CD4-positive, alpha-beta T cell (primary cell): ENCODE measurements at regions not wholly inside any gene's neighbourhood (a gene's known extent, or its start where the extent isn't known, plus 50 kb on each side); places are given as distances from the start of the nearest gene placed in this dataset.
"Not testable (repeated sequence)": the region's sequence is repeated elsewhere in the genome, so short reads cannot be mapped to it uniquely, and the experiment has no call there.

Experiments used
- ATAC-seq: fragments of 200-7000 bp; cut with Tn5 transposase; one replicate; pipeline ENCODE4 v1.10.0; 2022; ENCODE audit warnings: mild to moderate bottlenecking; ENCODE audit not compliant: poor library complexity
- CTCF ChIA-PET: fragments of 350-600 bp; sonication (Branson Sonifier 250); formaldehyde crosslinking; loops from one replicate; lab custom pipeline; 2021; ENCODE audit warnings: antibody characterized with exemption, inconsistent platforms; lab: Charles Lee
- POLR2A ChIA-PET: fragments of 350-600 bp; sonication (Branson Sonifier 250); formaldehyde crosslinking; loops from one replicate; lab custom pipeline; 2021; ENCODE audit warnings: antibody characterized with exemption, inconsistent platforms; lab: Charles Lee
- DNase-seq, 14 experiments: peaks; one replicate each; pipeline ENCODE4 v3.0.0-alpha.2; 2013 to 2020; ENCODE audit warnings: mixed read lengths in 2 of 14
- H3K27ac ChIP-seq, 2 donors: one replicate each; pipeline versions ENCODE4 v1.5.1 to v1.7.0; 2013; ENCODE audit warnings: low read length in 2 of 2, low read depth in 1 of 2, mild to moderate bottlenecking in 1 of 2
- H3K27me3 ChIP-seq, 2 experiments: 1 replicate in 1 of 2; 2 replicates in 1 of 2; pipeline versions ENCODE4 v1.6.1 to v1.7.0; 2013; ENCODE audit warnings: low read length in 2 of 2, control low read depth in 1 of 2, mild to moderate bottlenecking in 1 of 2, moderate library complexity in 1 of 2; ENCODE audit not compliant: insufficient read depth in 2 of 2, control insufficient read depth in 1 of 2
- H3K36me3 ChIP-seq: one replicate; pipeline ENCODE4 v1.6.1; 2013; ENCODE audit warnings: low read length, control low read depth; ENCODE audit not compliant: insufficient read depth
- H3K4me1 ChIP-seq: one replicate; pipeline ENCODE4 v1.6.1; 2013; ENCODE audit warnings: low read length, control low read depth; ENCODE audit not compliant: insufficient read depth
- H3K4me3 ChIP-seq: one replicate; pipeline ENCODE4 v1.5.1; 2013; ENCODE audit warnings: mild to moderate bottlenecking, low read length, moderate library complexity
- H3K9me3 ChIP-seq, 2 experiments: 1 replicate in 1 of 2; 2 replicates in 1 of 2; pipeline versions ENCODE4 v1.6.1 to v1.7.0; 2013; ENCODE audit warnings: low read length in 2 of 2, mild to moderate bottlenecking in 2 of 2, control low read depth in 1 of 2, moderate library complexity in 1 of 2; ENCODE audit not compliant: control insufficient read depth in 1 of 2, insufficient read depth in 1 of 2
- H3K27ac Mint-ChIP-seq: one replicate; pipeline ENCODE4 v1.8.0; 2020; ENCODE audit warnings: mixed read lengths
- H3K27me3 Mint-ChIP-seq: one replicate; pipeline ENCODE4 v1.8.0; 2021; ENCODE audit warnings: mixed read lengths
- H3K36me3 Mint-ChIP-seq: one replicate; pipeline ENCODE4 v1.8.0; 2021; ENCODE audit warnings: low read depth, mixed read lengths
- H3K4me1 Mint-ChIP-seq: one replicate; pipeline ENCODE4 v1.8.0; 2021; ENCODE audit warnings: low read depth, mixed read lengths
- H3K4me3 Mint-ChIP-seq: one replicate; pipeline ENCODE4 v1.8.0; 2020; ENCODE audit warnings: mild to moderate bottlenecking, mixed read lengths
- H3K9me3 Mint-ChIP-seq: one replicate; pipeline ENCODE4 v1.8.0; 2020; ENCODE audit warnings: mixed read lengths
- intact Hi-C, 2 experiments: fragments of 100-400 bp; cut with DNase I in 1 of 2; cut with micrococcal nuclease in 1 of 2; formaldehyde crosslinking; loops; one replicate each; pipeline versions ENCODE4 v1.15.1 to v1.9.0; 2023 to 2025; cut with DNase I, micrococcal nuclease
- TF ChIP-seq, protein P1 (sequence below): fragments of 200-600 bp; IDR thresholded peaks from one replicate; pipeline ENCODE4 v1.8.0; 2022; ENCODE audit warnings: antibody characterized with exemption, mild to moderate bottlenecking

DNA sequence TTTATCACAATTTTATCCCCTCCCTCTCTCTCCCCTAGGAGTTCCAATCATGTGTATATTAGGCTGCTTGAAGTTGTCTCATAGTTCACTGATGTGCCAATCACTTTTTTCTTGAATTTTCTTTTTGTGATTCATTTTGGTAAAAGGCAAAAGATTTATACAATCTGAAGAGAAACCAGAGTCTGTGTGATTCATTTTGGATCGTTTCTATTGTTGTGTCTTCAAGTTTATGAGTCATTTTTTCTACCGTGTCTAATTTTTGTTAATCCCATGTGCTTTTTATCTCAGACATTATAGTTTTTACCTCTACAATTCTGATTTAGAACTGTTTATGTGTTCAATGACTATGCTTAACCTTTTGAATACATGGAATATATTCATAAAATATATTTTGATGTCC, 483.9 kb upstream of the AUTS2 start:
- TF ChIP-seq, protein P1, sequence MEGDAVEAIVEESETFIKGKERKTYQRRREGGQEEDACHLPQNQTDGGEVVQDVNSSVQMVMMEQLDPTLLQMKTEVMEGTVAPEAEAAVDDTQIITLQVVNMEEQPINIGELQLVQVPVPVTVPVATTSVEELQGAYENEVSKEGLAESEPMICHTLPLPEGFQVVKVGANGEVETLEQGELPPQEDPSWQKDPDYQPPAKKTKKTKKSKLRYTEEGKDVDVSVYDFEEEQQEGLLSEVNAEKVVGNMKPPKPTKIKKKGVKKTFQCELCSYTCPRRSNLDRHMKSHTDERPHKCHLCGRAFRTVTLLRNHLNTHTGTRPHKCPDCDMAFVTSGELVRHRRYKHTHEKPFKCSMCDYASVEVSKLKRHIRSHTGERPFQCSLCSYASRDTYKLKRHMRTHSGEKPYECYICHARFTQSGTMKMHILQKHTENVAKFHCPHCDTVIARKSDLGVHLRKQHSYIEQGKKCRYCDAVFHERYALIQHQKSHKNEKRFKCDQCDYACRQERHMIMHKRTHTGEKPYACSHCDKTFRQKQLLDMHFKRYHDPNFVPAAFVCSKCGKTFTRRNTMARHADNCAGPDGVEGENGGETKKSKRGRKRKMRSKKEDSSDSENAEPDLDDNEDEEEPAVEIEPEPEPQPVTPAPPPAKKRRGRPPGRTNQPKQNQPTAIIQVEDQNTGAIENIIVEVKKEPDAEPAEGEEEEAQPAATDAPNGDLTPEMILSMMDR = no peak
- ChIA-PET POLR2A (no interaction called here), CTCF (no interaction called here)
- Mint-ChIP-seq H3K4me1 (no peaks in the 10 kb centered on the region), H3K27me3 (no peaks in the 10 kb centered on the region), H3K4me3 (no peak overlapping the region), H3K9me3 (no peaks in the 10 kb centered on the region), H3K36me3 (no peaks in the 10 kb centered on the region), H3K27ac (no peak overlapping the region)
- H3K27ac ChIP-seq = no peak overlapping the region
- no peak for DNase-seq
- H3K27me3 ChIP-seq = no peaks in the 10 kb centered on the region
- no peaks in the 10 kb centered on the region for H3K4me1 ChIP-seq
- no peaks in the 10 kb centered on the region for H3K9me3 ChIP-seq
- intact Hi-C loops = no loop called here
- H3K4me3 ChIP-seq = no peak overlapping the region
- no peak for ATAC-seq
- no peaks in the 10 kb centered on the region for H3K36me3 ChIP-seq

DNA sequence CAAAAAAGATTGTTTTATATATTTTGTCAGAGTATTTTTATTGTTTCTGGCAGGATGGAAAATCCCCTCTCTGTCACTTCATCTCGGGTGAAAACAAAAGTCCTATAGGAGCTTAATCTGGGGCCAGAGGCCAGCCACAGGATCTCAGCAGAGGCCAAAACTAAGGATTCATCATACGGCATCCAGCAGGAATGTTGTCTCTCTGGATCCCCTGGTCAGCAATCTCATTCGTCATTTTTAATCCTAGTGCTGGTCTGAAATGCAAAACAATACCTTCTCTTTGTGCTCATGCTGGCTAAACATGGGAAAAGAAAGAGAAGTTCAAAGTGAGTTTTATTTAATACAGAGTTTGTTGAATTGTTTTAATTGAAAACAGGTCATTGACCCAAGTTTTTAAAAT, 482.5 kb upstream of the AUTS2 start:
- no peak for ATAC-seq
- Mint-ChIP-seq H3K27ac (no peak overlapping the region), H3K27me3 (no peaks in the 10 kb centered on the region), H3K9me3 (no peaks in the 10 kb centered on the region), H3K36me3 (no peaks in the 10 kb centered on the region), H3K4me3 (no peak overlapping the region), H3K4me1 (no peaks in the 10 kb centered on the region)
- POLR2A ChIA-PET = no interaction called here
- Histone ChIP-seq H3K27me3 (no peaks in the 10 kb centered on the region), H3K9me3 (no peaks in the 10 kb centered on the region), H3K27ac (no peak overlapping the region), H3K4me1 (no peaks in the 10 kb centered on the region), H3K36me3 (no peaks in the 10 kb centered on the region), H3K4me3 (no peak overlapping the region)
- DNase-seq = no peak
- CTCF ChIA-PET = no interaction called here
- intact Hi-C loops = no loop called here
- TF ChIP-seq, protein P1 = no peak

DNA sequence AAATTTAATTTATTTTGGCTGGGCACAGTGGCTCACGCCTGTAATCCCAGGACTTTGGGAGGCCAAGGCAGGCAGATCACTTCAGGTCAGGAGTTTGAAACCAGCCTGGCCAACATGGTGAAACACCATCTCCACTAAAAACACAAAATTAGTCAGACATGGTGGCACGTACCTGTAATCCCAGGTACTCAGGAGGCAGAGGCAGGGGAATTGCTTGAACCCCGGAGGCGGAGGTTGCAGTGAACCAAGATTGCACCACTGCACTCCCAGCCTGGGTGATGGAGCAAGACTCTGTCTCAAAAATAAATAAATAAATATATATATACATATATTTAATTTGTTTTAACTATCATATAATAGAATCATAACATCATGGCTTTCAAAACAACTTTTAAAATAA, 482.1 kb upstream of the AUTS2 start:
- H3K36me3 ChIP-seq, ATAC-seq, CTCF ChIA-PET, H3K4me3 ChIP-seq, H3K27me3 ChIP-seq, H3K4me3 Mint-ChIP-seq, DNase-seq, H3K4me1 ChIP-seq, H3K9me3 ChIP-seq, POLR2A ChIA-PET, H3K4me1 Mint-ChIP-seq, H3K27ac ChIP-seq, H3K27me3 Mint-ChIP-seq, H3K36me3 Mint-ChIP-seq, H3K9me3 Mint-ChIP-seq, H3K27ac Mint-ChIP-seq, intact Hi-C loops: not testable (repeated sequence)

DNA sequence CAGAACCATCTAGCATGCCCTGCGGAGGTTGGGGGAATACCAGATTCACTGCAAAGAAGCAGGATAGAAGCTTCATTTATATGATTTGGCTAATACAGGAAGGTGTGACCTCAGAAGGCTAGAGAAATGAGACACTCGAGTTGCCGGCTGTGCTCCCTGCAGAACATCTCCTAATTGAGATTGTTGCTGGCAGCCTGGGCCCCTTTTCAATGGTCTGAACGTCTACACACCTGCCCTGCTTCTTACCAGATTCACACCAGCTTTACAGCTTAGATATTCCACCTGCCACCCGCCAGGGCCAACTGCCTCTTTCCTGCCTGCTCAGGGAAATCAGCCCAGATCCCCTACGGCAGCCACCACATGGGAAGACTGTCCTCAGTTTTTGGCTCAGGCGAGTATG, 475.3 kb upstream of the AUTS2 start:
- TF ChIP-seq, protein P1 = no peak
- Histone ChIP-seq H3K9me3 (peaks cover 0 to 4% of the 10 kb centered on the region in 2 experiments), H3K27ac (no peak overlapping the region), H3K4me3 (no peak overlapping the region), H3K36me3 (no peaks in the 10 kb centered on the region), H3K27me3 (no peaks in the 10 kb centered on the region), H3K4me1 (no peaks in the 10 kb centered on the region)
- DNase-seq (no peak), ATAC-seq (no peak)
- Mint-ChIP-seq H3K36me3 (no peaks in the 10 kb centered on the region), H3K9me3 (peaks cover 3% of the 10 kb centered on the region), H3K27me3 (no peaks in the 10 kb centered on the region), H3K4me1 (no peaks in the 10 kb centered on the region), H3K27ac (no peak overlapping the region), H3K4me3 (no peak overlapping the region)
- ChIA-PET POLR2A (no interaction called here), CTCF (no interaction called here)
- intact Hi-C loops = no loop called here
